ENCODE measurements at regions not wholly inside any gene's neighbourhood (a gene's known extent, or its start where the extent isn't known, plus 50 kb on each side); places are given as distances from the start of the nearest gene placed in this dataset.

DNA sequence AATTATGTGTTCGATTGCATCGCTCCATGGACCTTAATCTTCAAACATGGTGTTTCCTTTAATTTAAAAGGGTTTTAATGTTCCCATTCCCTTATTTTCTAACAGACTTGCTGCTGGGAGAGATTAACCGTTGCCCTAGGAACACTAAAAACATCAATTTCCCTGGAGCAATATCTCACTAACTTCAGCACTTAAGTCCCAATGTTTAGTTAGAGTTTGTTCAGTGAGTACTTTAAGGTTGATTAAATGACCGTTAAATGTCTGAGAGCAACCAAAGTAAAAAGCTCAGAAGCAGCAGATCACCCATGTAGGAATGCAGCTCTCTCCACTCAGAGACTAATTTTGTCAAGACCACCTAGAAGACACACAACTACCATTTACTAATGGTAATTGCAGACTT, 111.2 kb upstream of the PDE5A start:
- H3K36me3 ChIP-seq = no peaks in the 10 kb centered on the region
- intact Hi-C loops (cut with micrococcal nuclease) = no loop called here
- no peak overlapping the region for H3K27ac ChIP-seq (replicated peaks)
- peaks cover 12% of the 10 kb centered on the region for H3K4me1 ChIP-seq
- TF ChIP-seq, protein P1, sequence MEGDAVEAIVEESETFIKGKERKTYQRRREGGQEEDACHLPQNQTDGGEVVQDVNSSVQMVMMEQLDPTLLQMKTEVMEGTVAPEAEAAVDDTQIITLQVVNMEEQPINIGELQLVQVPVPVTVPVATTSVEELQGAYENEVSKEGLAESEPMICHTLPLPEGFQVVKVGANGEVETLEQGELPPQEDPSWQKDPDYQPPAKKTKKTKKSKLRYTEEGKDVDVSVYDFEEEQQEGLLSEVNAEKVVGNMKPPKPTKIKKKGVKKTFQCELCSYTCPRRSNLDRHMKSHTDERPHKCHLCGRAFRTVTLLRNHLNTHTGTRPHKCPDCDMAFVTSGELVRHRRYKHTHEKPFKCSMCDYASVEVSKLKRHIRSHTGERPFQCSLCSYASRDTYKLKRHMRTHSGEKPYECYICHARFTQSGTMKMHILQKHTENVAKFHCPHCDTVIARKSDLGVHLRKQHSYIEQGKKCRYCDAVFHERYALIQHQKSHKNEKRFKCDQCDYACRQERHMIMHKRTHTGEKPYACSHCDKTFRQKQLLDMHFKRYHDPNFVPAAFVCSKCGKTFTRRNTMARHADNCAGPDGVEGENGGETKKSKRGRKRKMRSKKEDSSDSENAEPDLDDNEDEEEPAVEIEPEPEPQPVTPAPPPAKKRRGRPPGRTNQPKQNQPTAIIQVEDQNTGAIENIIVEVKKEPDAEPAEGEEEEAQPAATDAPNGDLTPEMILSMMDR (IDR thresholded peaks at IDR 0.05; ENCODE audit: borderline replicate concordance) = no peak
- no peaks in the 10 kb centered on the region for H3K9me3 ChIP-seq (replicated peaks)
- DNase-seq = no peak
- no peak overlapping the region for H3K4me3 ChIP-seq
- H3K27me3 ChIP-seq (ENCODE audit: low read depth) = no peaks in the 10 kb centered on the region

DNA sequence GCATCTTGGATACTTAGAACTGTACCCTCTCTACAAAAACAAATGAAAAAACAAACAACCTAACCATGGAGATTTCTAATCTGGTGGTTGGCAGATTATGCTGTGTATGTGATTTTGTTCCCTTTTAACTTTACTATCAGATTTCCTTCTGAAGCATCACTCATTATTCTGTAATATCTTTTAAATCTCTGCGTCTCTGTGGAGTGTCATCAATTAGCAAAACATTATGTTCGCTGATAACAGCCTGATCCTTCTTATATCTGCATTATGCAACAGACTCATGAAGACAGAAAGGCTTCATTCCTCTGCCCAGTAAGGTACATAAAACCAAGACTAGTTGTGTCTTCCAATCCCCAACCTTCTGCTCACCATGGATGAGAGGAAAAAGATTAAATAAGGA, 110.3 kb upstream of the PDE5A start:
- H3K4me1 ChIP-seq = peaks cover 15% of the 10 kb centered on the region
- no peak overlapping the region for H3K27ac ChIP-seq (replicated peaks)
- intact Hi-C loops (cut with micrococcal nuclease) = no loop called here

GRCh38 chr4:119736559-119736958, 108.0 kb upstream of the PDE5A start:
- peaks cover 20% of the 10 kb centered on the region for H3K4me1 ChIP-seq
- H3K27me3 ChIP-seq (ENCODE audit: low read depth) = no peaks in the 10 kb centered on the region
- no peak for DNase-seq
- TF ChIP-seq, protein P1 (IDR thresholded peaks at IDR 0.05; ENCODE audit: borderline replicate concordance) = no peak
- H3K36me3 ChIP-seq = no peaks in the 10 kb centered on the region
- intact Hi-C loops (cut with micrococcal nuclease) = no loop called here
- no peak overlapping the region for H3K4me3 ChIP-seq
- H3K27ac ChIP-seq (replicated peaks) = no peak overlapping the region
- H3K9me3 ChIP-seq (replicated peaks) = no peaks in the 10 kb centered on the region

More for the DNA sequence above, 110.3 kb upstream of the PDE5A start:
- H3K4me3 ChIP-seq = no peak overlapping the region
- DNase-seq = no peak
- TF ChIP-seq, protein P1 (IDR thresholded peaks at IDR 0.05; ENCODE audit: borderline replicate concordance) = no peak
- no peaks in the 10 kb centered on the region for H3K36me3 ChIP-seq
- H3K9me3 ChIP-seq (replicated peaks) = no peaks in the 10 kb centered on the region
- H3K27me3 ChIP-seq (ENCODE audit: low read depth) = no peaks in the 10 kb centered on the region

- TF ChIP-seq, protein P1 (IDR thresholded peaks at IDR 0.05; ENCODE audit: borderline replicate concordance) = no peak
- Histone ChIP-seq H3K4me1 (peaks cover 33% of the 10 kb centered on the region), H3K27me3 (ENCODE audit: low read depth) (no peaks in the 10 kb centered on the region), H3K27ac (replicated peaks) (peak overlapping the region; percentile 75), H3K36me3 (no peaks in the 10 kb centered on the region), H3K4me3 (no peak overlapping the region), H3K9me3 (replicated peaks) (no peaks in the 10 kb centered on the region)
- DNase-seq = no peak
- intact Hi-C loops (cut with micrococcal nuclease) = no loop called here
Observed at GRCh38 chr4:119735165-119735651, 106.6 kb upstream of the PDE5A start.

- Histone ChIP-seq H3K9me3 (replicated peaks) (peaks cover 3% of the 10 kb centered on the region), H3K27me3 (ENCODE audit: low read depth) (no peaks in the 10 kb centered on the region), H3K4me3 (no peak overlapping the region), H3K27ac (replicated peaks) (no peak overlapping the region), H3K36me3 (no peaks in the 10 kb centered on the region), H3K4me1 (peaks cover 47% of the 10 kb centered on the region)
- TF ChIP-seq, protein P1 (IDR thresholded peaks at IDR 0.05; ENCODE audit: borderline replicate concordance) = no peak
- intact Hi-C loops (cut with micrococcal nuclease) = no loop called here
- no peak for DNase-seq
Observed at GRCh38 chr4:119733431-119733830, 104.8 kb upstream of the PDE5A start.
